ENCODE measurements at regions not wholly inside any gene's neighbourhood (a gene's known extent, or its start where the extent isn't known, plus 50 kb on each side); places are given as distances from the start of the nearest gene placed in this dataset.

DNA sequence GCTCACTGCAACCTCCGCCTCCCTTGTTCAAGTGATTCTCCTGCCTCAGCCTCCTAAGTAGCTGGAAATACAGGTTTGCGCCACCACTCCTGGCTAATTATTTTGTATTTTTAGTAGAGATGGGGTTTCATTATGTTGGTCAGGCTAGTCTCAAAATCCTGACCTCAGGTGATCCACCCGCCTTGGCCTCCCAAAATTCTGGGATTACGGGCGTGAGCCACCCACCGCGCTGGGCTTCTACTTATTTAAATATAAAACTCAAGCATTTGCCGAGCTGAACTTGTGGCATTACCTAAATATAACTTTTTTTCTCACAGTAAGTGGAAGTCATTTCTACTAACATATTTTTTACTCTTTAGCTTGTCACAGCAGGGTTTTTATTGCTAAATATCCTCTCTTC is 1356.3 kb upstream of the ACO1 start:
- Histone ChIP-seq H3K4me3 (replicated peaks in 1 of 2; ENCODE audit: low read depth in 1 of 2, low read length in 2 of 2) (no peak overlapping the region), H3K36me3 (ENCODE audit: control insufficient read depth in 1 of 2, insufficient read depth in 2 of 2, low read length in 2 of 2) (no peaks in the 10 kb centered on the region), H3K4me1 (ENCODE audit: control insufficient read depth in 1 of 2, insufficient read depth in 2 of 2, low read length in 2 of 2) (no peaks in the 10 kb centered on the region), H3K27me3 (ENCODE audit: insufficient read depth, low read length) (no peaks in the 10 kb centered on the region), H3K27ac (ENCODE audit: low read depth, low read length) (no peak overlapping the region), H3K79me2 (ENCODE audit: insufficient read depth, low read length) (no peaks in the 10 kb centered on the region), H3K9me2 (ENCODE audit: insufficient read depth) (no peaks in the 10 kb centered on the region), H4K20me1 (ENCODE audit: insufficient read depth) (no peaks in the 10 kb centered on the region), H2AFZ (ENCODE audit: low read depth, low read length, poor library complexity, severe bottlenecking) (no peak overlapping the region), H3K9me3 (ENCODE audit: control insufficient read depth in 1 of 2, insufficient read depth in 1 of 2, low read depth in 1 of 2, low read length in 2 of 2) (no peaks in the 10 kb centered on the region), H3K4me2 (ENCODE audit: low read length) (no peak overlapping the region), H3K9ac (ENCODE audit: low read length) (no peak overlapping the region)
- RAD21 ChIA-PET (ENCODE audit: low non-redundant PET in 1 of 2, low total read pairs in 2 of 2, uncharacterized antibody in 2 of 2, unreplicated experiment in 2 of 2) = no interaction called here
- DNase-seq (ENCODE audit: low read depth, low spot score) = no peak
- no peak for ATAC-seq
- no TSS peak for BruUV-seq (replicated peaks)
- CTCF ChIA-PET = no interaction called here
- no peak for TF ChIP-seq SIN3A (IDR thresholded peaks at IDR 0.05; ENCODE audit: low read depth)
- TF ChIP-seq, protein P1, sequence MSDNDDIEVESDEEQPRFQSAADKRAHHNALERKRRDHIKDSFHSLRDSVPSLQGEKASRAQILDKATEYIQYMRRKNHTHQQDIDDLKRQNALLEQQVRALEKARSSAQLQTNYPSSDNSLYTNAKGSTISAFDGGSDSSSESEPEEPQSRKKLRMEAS (IDR thresholded peaks at IDR 0.05) = no peak
- no peak for TF ChIP-seq FOSL1 (IDR thresholded peaks at IDR 0.05; ENCODE audit: low read depth)
- TF ChIP-seq SRF (IDR thresholded peaks at IDR 0.05; ENCODE audit: low read depth) = no peak
- TF ChIP-seq ZNF274 (IDR thresholded peaks at IDR 0.05; ENCODE audit: low read depth, low read length) = no peak
- TF ChIP-seq EZH2 (IDR thresholded peaks at IDR 0.05) = no peak
- no peak for TF ChIP-seq REST (IDR thresholded peaks at IDR 0.05; ENCODE audit: low read depth)
- no peak for TF ChIP-seq EGR1 (IDR thresholded peaks at IDR 0.05; ENCODE audit: low read depth)
- TF ChIP-seq POLR2A (IDR thresholded peaks at IDR 0.05; ENCODE audit: borderline replicate concordance, extremely low read depth, insufficient read depth, insufficient read length) = no peak
- intact Hi-C loops (cut with micrococcal nuclease) = no loop called here
- POLR2A ChIA-PET = no interaction called here
